ENCODE measurements at regions not wholly inside any gene's neighbourhood (a gene's known extent, or its start where the extent isn't known, plus 50 kb on each side); places are given as distances from the start of the nearest gene placed in this dataset.

GRCh38 chr20:56780266-56780665 is 151.2 kb downstream of the TFAP2C start:
- TF ChIP-seq CTCF (IDR thresholded peaks at IDR 0.05) (no peak), POLR2A (IDR thresholded peaks at IDR 0.05) (no peak), EP300 (IDR thresholded peaks at IDR 0.05) (no peak)

Measured in suprapubic skin (tissue), 3 donors.